AG08395 (cell line): ENCODE measurements at regions not wholly inside any gene's neighbourhood (a gene's known extent, or its start where the extent isn't known, plus 50 kb on each side); places are given as distances from the start of the nearest gene placed in this dataset.

Source experiments
- DNase-seq: peaks from one replicate; pipeline ENCODE4 v3.0.0; 2012; ENCODE audit warnings: mixed read lengths, low spot score

- DNase-seq, result no peak
Measured at GRCh38 chr16:65956100-65956499, 410.4 kb upstream of the CDH5 start.

- DNase-seq, result no peak
Measured at GRCh38 chr16:65954446-65954845, 412.0 kb upstream of the CDH5 start.

- no peak for DNase-seq
Measured at GRCh38 chr16:65950211-65950610, 416.3 kb upstream of the CDH5 start.

GRCh38 chr16:65948361-65948760 lies 418.1 kb upstream of the CDH5 start:
- DNase-seq, result no peak

- no peak for DNase-seq
Measured at GRCh38 chr16:65947951-65948350, 418.5 kb upstream of the CDH5 start.

- DNase-seq, result no peak
Measured at GRCh38 chr16:65945493-65945892, 421.0 kb upstream of the CDH5 start.

GRCh38 chr16:65944361-65944760 lies 422.1 kb upstream of the CDH5 start:
- no peak for DNase-seq

- DNase-seq, result no peak
Measured at GRCh38 chr16:65940711-65941110, 425.8 kb upstream of the CDH5 start.

GRCh38 chr16:65938083-65938482 lies 428.4 kb upstream of the CDH5 start:
- DNase-seq, result no peak

- no peak for DNase-seq
Measured at GRCh38 chr16:65937455-65937854, 429.0 kb upstream of the CDH5 start.

GRCh38 chr16:65936096-65936495 lies 430.4 kb upstream of the CDH5 start:
- no peak for DNase-seq

- DNase-seq, result no peak
Measured at GRCh38 chr16:65934443-65934842, 432.0 kb upstream of the CDH5 start.

GRCh38 chr16:65933703-65934102 lies 432.8 kb upstream of the CDH5 start:
- no peak for DNase-seq

GRCh38 chr16:65932350-65933072 lies 434.0 kb upstream of the CDH5 start:
- DNase-seq, result no peak

- no peak for DNase-seq
Measured at GRCh38 chr16:65922923-65923322, 443.6 kb upstream of the CDH5 start.

- no peak for DNase-seq
Measured at GRCh38 chr16:65919986-65920376, 446.5 kb upstream of the CDH5 start.

GRCh38 chr16:65919145-65919985 lies 447.1 kb upstream of the CDH5 start:
- no peak for DNase-seq

GRCh38 chr16:65917466-65917865 lies 449.0 kb upstream of the CDH5 start:
- DNase-seq, result no peak

- DNase-seq, result no peak
Measured at GRCh38 chr16:65916995-65917394, 449.5 kb upstream of the CDH5 start.

- DNase-seq, result no peak
Measured at GRCh38 chr16:65910291-65910690, 456.2 kb upstream of the CDH5 start.

- DNase-seq, result no peak
Measured at GRCh38 chr16:65909310-65910050, 457.0 kb upstream of the CDH5 start.

- no peak for DNase-seq
Measured at GRCh38 chr16:65908568-65908967, 457.9 kb upstream of the CDH5 start.

- no peak for DNase-seq
Measured at GRCh38 chr16:65905331-65905730, 461.2 kb upstream of the CDH5 start.
